Sigmoid colon (tissue), 6 donors: ENCODE measurements at regions not wholly inside any gene's neighbourhood (a gene's known extent, or its start where the extent isn't known, plus 50 kb on each side); places are given as distances from the start of the nearest gene placed in this dataset.

Experiments used
- DNase-seq: peaks from one replicate; pipeline ENCODE4 v3.0.0-alpha.2; 2019
- H3K27ac ChIP-seq, 4 donors: fragments of 200-600 bp; sonication (generic); one replicate each; pipeline ENCODE4 v1.5.1; 2016 to 2019; ENCODE audit warnings: mild to moderate bottlenecking in 1 of 4
- H3K27me3 ChIP-seq, 3 donors: fragments of 200-600 bp; sonication (generic); one replicate each; pipeline ENCODE4 v1.5.1; 2019; ENCODE audit warnings: mild to moderate bottlenecking in 1 of 3
- H3K36me3 ChIP-seq, 4 donors: fragments of 200-600 bp; sonication (generic); one replicate each; pipeline ENCODE4 v1.5.1; 2016 to 2019
- H3K4me1 ChIP-seq, 4 donors: fragments of 200-600 bp; sonication (generic); one replicate each; pipeline ENCODE4 v1.5.1; 2017 to 2019
- H3K4me3 ChIP-seq, 4 donors: fragments of 200-600 bp; sonication (generic); one replicate each; pipeline ENCODE4 v1.5.1; 2017 to 2019; ENCODE audit warnings: mild to moderate bottlenecking in 2 of 4, moderate library complexity in 1 of 4
- H3K9me3 ChIP-seq, 4 donors: fragments of 200-600 bp in 3 of 4; sonication (generic) in 3 of 4; one replicate each; pipeline versions ENCODE4 v1.5.1 to v1.6.1; 2013 to 2019
- CTCF ChIP-seq, 4 experiments: fragments of 450-650 bp in 3 of 4; fragments of 200-600 bp in 1 of 4; IDR thresholded peaks; one replicate each; pipeline ENCODE4 v1.5.1; 2016 to 2019; ENCODE audit warnings: antibody characterized with exemption in 4 of 4, mild to moderate bottlenecking in 3 of 4, moderate library complexity in 2 of 4
- EP300 ChIP-seq, 4 donors: sonication (generic); formaldehyde crosslinking; IDR thresholded peaks; one replicate each; pipeline ENCODE4 v1.6.1; 2017; ENCODE audit warnings: antibody characterized with exemption in 4 of 4
- POLR2A ChIP-seq, 2 donors: fragments of 450-650 bp; IDR thresholded peaks; one replicate each; pipeline ENCODE4 v1.6.1; 2016; ENCODE audit warnings: antibody characterized with exemption in 2 of 2, mild to moderate bottlenecking in 2 of 2, moderate library complexity in 2 of 2
- POLR2AphosphoS5 ChIP-seq, 4 donors: sonication (generic); formaldehyde crosslinking; IDR thresholded peaks; one replicate each; pipeline ENCODE4 v1.6.1; 2017; ENCODE audit warnings: antibody characterized with exemption in 4 of 4
- WGBS, 2 donors: extraction: QIAGEN DNeasy Blood & Tissue Kit; methylation state at CpG; one replicate each; pipeline ENCODE4 v1.1.7; 2013; 5-methylcytosine and 5-hydroxymethylcytosine counted together
- intact Hi-C: fragments of 100-400 bp; cut with DNase I; formaldehyde crosslinking; loops from one replicate; pipeline ENCODE4 v1.15.1; 2023
- donor health status: healthy with polysubstance abuse.
- donor health status: healthy.

- H3K4me1 ChIP-seq, result no peaks in the 10 kb centered on the region
- H3K4me3 ChIP-seq, result no peak overlapping the region
- TF ChIP-seq CTCF (IDR thresholded peaks at IDR 0.05) (peak in 1 of 4 experiments; percentile 5), POLR2AphosphoS5 (IDR thresholded peaks at IDR 0.05) (no peak)
- no peak overlapping the region for H3K27ac ChIP-seq
- no peaks in the 10 kb centered on the region for H3K36me3 ChIP-seq
- H3K9me3 ChIP-seq, result no peaks in the 10 kb centered on the region
- WGBS, 2 donors, result 56 to 83% methylated on average over 24 of the region's 24 CpGs
- no peak for DNase-seq
- intact Hi-C loops, result no loop called here
- peaks cover 0 to 45% (median 6%) of the 10 kb centered on the region in 3 donors for H3K27me3 ChIP-seq
These were observed 146.7 kb downstream of the SOX1 start for GRCh38 chr13:112213467-112214255.

- Histone ChIP-seq H3K27me3 (peaks cover 0 to 36% (median 6%) of the 10 kb centered on the region in 3 donors), H3K4me3 (no peak overlapping the region), H3K36me3 (no peaks in the 10 kb centered on the region), H3K4me1 (no peaks in the 10 kb centered on the region), H3K27ac (no peak overlapping the region), H3K9me3 (no peaks in the 10 kb centered on the region)
- WGBS, 2 donors, result 82 to 90% methylated on average over 19 of the region's 19 CpGs
- intact Hi-C loops, result no loop called here
- TF ChIP-seq POLR2AphosphoS5 (IDR thresholded peaks at IDR 0.05), result no peak
- TF ChIP-seq POLR2A (IDR thresholded peaks at IDR 0.05), result no peak
- DNase-seq, result no peak
These were observed 148.9 kb downstream of the SOX1 start for GRCh38 chr13:112215871-112216270.

- Histone ChIP-seq H3K36me3 (no peaks in the 10 kb centered on the region), H3K4me3 (no peak overlapping the region), H3K4me1 (no peaks in the 10 kb centered on the region), H3K9me3 (no peaks in the 10 kb centered on the region), H3K27me3 (peaks cover 0 to 36% (median 6%) of the 10 kb centered on the region in 3 donors), H3K27ac (no peak overlapping the region)
- DNase-seq, result no peak
- 84 to 90% methylated on average over 7 of the region's 7 CpGs for WGBS, 2 donors
- no peak for TF ChIP-seq POLR2A (IDR thresholded peaks at IDR 0.05)
- TF ChIP-seq CTCF (IDR thresholded peaks at IDR 0.05), result no peak
- no peak for TF ChIP-seq EP300 (IDR thresholded peaks at IDR 0.05)
- TF ChIP-seq POLR2AphosphoS5 (IDR thresholded peaks at IDR 0.05), result no peak
- intact Hi-C loops, result no loop called here
These were observed 150.5 kb downstream of the SOX1 start for GRCh38 chr13:112217431-112217830.

GRCh38 chr13:112218416-112218815 is 151.5 kb downstream of the SOX1 start:
- 74 to 75% methylated on average over 6 of the region's 6 CpGs for WGBS, 2 donors
- TF ChIP-seq EP300 (IDR thresholded peaks at IDR 0.05) (no peak), POLR2AphosphoS5 (IDR thresholded peaks at IDR 0.05) (no peak), CTCF (IDR thresholded peaks at IDR 0.05) (no peak), POLR2A (IDR thresholded peaks at IDR 0.05) (no peak)
- Histone ChIP-seq H3K9me3 (no peaks in the 10 kb centered on the region), H3K27me3 (peaks cover 0 to 27% (median 6%) of the 10 kb centered on the region in 3 donors), H3K4me1 (no peaks in the 10 kb centered on the region), H3K27ac (no peak overlapping the region), H3K36me3 (no peaks in the 10 kb centered on the region), H3K4me3 (no peak overlapping the region)
- DNase-seq, result no peak
- intact Hi-C loops, result no loop called here

GRCh38 chr13:112219740-112220139 is 152.8 kb downstream of the SOX1 start:
- WGBS, 2 donors, result 75 to 82% methylated on average over 8 of the region's 8 CpGs
- DNase-seq, result no peak
- H3K4me1 ChIP-seq, result no peaks in the 10 kb centered on the region
- no peaks in the 10 kb centered on the region for H3K36me3 ChIP-seq
- intact Hi-C loops, result no loop called here
- H3K4me3 ChIP-seq, result no peak overlapping the region
- TF ChIP-seq CTCF (IDR thresholded peaks at IDR 0.05) (no peak), EP300 (IDR thresholded peaks at IDR 0.05) (no peak), POLR2AphosphoS5 (IDR thresholded peaks at IDR 0.05) (no peak), POLR2A (IDR thresholded peaks at IDR 0.05) (no peak)
- no peak overlapping the region for H3K27ac ChIP-seq
- peaks cover 0 to 18% (median 0%) of the 10 kb centered on the region in 3 donors for H3K27me3 ChIP-seq
- no peaks in the 10 kb centered on the region for H3K9me3 ChIP-seq
